HG03460 (cell line): ENCODE measurements at regions not wholly inside any gene's neighbourhood (a gene's known extent, or its start where the extent isn't known, plus 50 kb on each side); places are given as distances from the start of the nearest gene placed in this dataset.
"Not testable (repeated sequence)": the region's sequence is repeated elsewhere in the genome, so short reads cannot be mapped to it uniquely, and the experiment has no call there.

Experiments used
- ATAC-seq: cut with Tn5 transposase; IDR thresholded peaks from one replicate; pipeline ENCODE4 v1.9.1; 2021; ENCODE audit not compliant: unreplicated experiment

DNA sequence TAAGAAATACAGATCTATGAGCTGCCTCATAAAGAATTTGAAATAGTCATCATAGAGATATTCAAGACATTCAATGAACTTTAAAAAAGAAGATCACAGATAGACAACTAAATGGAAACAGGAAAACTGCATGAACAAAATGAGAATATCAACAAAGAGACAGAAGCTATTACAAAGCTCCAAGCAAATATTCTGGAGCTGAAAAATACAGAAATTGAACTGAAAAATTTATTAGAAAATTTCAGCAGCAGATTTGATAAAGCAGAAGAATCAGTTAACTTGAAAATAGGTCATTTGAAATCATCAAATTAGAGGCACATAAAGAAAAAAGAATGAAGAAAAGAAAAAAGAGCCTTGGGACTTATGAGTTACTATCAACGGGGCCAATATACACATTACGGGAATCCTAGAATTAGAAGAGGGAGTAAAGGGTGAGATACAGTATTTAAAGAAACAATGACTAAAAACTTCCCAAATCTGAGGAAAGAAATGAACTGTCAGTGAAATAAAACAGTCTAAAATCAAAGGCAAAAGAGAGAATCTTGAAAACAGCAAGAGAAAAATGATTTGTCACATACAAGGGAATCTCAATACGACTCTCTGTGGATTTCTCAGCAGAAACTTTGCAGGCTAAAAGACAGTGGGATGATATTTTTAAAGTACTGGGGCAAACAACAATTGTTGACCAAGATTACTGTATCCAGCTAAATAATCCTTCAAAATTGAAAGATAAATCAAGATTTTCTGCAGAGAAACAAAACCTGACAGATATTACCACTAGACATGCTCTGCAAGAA is 641.6 kb downstream of the ANKRD50 start:
- no peak for ATAC-seq

DNA sequence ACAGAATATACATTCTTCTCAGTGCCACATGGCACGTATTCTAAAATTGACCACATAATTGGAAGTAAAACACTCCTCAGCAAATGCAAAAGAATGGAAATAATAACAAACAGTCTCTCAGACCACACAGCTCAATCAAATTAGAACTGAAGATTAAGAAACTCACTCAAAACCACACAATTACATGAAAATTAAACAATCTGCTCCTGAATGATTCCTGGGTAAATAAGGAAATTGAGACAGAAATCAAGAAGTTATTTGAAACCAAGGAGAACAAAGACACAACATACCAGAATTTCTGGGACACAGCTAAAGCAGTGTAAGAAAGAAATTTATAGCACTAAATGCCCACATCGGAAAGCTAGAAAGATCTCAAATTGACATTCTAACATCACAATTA is 637.3 kb downstream of the ANKRD50 start:
- not testable (repeated sequence) for ATAC-seq

DNA sequence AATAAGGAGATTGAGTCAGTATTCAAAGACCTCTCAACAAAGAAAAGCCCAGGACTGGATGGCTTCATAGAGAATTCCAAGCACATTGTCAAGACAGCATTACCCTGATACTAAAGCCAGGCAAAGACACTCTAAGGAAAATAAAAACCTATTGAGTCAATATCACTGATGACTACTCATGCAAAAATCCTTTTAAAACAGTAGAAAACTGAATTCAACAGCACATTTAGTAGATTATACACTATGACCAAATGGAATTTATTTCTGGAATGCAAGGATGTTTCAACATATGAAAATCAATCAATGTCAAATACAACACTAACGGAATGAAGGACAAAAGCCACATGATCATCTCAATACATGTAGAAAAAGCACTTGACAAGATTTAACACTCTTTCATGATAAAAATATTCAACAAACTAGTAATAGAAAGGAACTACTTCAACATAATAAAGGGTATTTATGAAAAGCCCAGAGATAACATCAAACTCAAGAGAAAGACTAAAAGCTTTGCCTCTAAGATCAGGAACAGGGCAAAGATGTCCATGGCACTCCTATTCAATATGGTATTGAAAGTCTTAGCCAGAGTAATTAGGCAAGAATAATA is 633.3 kb downstream of the ANKRD50 start:
- ATAC-seq: no peak

DNA sequence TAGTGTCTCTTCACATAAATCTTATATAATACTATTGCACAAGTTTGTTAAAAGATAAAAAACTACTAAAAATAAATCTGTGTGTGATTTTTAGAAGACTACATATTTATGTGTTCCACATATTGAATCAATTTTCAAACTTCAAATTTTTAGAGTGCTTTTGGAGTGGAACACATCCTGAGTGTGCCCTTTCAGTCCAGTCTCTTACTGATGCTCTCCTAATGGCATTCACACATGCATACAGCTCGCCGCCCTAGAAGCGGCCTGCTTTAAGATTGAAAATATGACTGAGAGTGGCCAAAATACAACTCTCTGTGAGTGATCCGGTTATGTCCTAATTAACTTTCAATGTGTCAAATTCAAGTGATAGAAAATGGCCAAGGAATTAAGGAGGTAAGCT is 628.8 kb downstream of the ANKRD50 start:
- ATAC-seq: no peak

DNA sequence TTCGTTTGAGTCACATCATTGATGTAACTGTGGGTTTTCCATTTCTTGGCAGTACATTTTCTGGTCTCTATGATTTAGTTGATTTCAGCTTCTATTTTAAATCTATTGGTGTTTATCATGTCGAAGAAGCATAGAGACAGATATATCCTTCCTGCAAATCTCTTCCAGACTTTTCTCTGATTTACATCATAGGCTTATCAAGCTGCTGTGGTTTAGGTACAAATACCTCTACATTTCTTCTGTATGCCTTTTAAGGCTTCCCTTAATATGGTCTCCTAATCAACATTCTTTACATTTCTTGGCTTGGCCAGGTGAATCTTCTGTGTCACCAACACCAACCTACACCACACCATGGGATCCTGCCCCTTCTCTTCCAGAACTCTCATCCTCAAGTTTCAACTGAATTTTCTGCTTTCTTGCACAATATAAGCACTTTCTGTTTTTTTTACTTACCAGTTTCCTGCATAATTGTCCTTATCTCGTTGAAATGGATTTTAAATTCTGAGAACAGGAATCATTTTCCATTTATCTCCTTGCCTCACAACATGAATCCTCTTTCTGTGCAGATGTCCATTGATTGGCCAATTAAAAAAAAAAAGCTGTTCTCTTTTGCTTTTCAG is 626.9 kb downstream of the ANKRD50 start:
- ATAC-seq: no peak

DNA sequence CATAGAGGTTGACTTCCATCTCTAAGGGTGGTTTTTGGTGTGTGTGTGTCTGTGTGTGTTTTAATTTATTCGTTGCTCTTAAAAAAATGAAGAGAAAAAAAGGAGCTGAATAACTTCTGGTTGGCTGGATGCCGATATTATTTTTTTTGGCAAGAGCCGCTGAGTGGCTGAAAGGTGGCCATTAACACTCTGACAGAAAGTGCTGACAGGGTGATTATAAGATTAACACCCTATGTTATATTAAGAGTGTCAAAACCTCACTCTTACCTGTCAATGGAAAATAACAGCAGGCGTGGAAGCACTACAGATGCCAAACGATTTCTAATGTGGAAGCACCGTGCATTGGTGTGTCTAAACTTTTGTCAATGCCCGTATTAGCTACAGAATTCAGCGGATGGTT is 622.5 kb downstream of the ANKRD50 start:
- no peak for ATAC-seq

DNA sequence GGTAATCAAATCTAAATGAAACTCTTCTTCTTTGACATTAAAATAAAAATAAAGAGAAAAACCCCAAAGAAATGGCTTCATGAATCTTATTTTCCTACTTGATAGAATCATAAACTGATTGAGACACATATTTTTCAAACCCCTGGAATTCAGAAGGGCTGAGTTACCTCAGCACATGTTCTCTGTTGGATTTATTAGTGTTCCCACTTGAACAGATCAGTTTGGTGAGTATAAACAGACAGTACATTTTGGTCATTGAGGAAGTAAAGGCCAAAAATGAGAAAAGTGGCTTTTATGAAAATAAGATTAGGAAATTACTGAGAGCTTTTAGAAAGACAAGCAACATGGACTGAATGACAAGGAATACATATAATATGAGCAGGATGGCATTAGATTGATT is 620.4 kb downstream of the ANKRD50 start:
- ATAC-seq: no peak

DNA sequence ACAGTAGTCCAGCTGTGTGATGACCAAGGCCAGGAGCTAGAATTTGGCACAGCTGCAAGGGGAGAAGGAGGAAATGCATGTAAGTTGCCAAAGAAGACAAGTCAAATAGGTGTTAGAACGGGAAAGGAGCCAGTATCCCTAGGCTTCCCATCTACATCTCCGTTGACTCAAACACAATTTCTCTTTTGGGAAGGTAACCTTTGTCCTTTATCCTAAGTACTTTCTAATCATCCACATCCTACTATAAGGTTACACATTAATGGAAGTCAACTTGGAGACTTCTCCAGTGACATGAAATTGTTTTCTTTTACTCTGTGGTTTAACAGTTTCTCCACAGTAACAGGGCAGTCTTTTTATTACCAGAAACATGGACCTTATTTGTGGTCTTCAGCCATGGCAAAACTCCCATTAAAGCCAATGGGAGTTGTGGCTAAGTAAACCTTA is 620.0 kb downstream of the ANKRD50 start:
- ATAC-seq: no peak

DNA sequence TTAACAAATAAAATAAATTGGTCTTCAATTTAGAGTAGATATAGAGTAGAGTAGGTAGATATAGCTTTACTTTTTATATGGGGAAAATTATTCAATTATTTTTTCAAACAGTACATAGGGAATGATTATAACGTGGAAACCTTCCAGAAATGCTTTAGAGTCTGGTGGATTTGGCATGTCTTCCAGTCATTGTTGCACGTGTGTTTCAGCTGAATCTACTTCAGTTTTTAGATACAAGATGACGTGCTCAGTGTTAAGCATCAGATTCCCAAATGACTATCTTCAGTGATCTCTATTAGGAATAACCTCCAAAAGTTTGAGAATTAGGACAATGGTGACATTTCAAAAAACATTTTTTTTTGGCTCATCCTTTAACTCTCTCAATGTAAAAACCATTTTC is 616.9 kb downstream of the ANKRD50 start:
- ATAC-seq: no peak

DNA sequence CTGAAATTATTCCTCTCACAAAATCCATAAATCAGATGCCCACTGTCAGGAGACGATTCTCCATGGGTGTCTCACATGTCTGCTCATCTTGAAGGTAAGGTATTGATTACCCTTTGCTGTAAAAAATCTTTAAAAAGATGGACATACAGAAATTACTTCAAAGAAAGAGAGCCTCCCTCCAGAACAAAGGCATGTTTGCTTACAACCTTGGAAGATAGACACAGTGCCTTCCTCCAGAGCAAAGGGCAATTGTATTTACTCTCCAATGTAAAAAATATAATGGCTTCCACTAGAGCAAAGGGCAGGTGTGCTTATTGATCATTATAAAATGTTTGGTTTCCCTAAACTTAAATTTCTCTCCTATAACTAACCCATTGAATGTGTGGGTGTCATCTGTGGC is 616.2 kb downstream of the ANKRD50 start:
- ATAC-seq: no peak

DNA sequence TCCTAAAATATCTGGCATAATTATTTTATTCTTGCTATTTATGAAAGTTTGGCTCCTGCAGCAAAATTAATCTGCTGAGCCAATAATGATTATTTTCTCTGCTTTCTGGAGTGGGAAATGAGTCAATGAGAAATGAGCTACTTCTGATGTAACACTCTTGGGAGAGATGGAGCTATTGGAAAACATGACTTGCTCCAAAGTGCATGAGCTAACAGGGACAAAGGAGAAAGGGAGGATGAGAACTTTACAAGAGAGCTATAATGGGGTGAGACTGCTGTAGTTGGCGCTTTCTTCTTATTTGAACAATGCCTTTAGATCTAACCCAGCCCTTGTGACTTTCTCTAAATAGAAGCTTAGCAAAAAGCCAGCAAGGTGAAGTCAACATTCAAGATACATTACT is 615.1 kb downstream of the ANKRD50 start:
- no peak for ATAC-seq

DNA sequence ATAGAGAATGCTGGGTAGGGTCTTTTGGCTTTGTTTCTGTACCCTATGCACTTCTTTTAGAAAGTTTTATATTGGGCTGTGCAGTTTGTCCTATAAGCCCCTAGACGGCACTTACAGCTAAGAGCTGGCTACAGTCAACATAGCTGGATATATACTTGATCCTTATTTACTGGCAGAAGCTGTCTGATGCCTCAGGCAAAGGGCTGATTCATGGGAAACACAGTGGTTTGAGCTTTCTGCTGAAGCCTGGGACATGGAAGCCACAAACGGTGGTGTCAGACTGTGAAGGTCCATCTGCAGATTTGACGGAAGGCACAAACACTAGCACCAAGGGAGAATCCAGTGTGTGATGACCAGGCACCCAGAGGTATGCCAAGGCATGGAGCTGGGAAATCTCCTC is 608.4 kb downstream of the ANKRD50 start:
- ATAC-seq: no peak

DNA sequence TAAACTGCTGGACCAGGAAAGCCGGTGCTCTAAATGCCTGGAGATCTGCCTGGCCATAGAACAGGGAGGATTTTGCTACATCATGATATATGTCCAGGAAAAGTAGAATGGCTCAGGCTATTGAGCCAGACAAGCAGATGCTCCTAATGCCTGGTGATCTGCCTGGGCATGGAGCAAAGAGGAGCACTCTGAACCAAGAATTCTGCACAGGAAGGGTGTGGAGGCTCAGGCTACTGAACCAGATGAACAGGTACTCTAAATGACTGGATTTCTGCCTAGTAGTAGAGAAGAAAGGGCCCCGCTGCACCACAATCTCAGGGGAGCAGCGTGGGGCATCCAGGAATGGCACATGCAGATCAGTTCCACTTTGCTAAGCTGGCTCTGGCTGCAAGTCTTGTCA is 607.9 kb downstream of the ANKRD50 start:
- ATAC-seq: no peak

DNA sequence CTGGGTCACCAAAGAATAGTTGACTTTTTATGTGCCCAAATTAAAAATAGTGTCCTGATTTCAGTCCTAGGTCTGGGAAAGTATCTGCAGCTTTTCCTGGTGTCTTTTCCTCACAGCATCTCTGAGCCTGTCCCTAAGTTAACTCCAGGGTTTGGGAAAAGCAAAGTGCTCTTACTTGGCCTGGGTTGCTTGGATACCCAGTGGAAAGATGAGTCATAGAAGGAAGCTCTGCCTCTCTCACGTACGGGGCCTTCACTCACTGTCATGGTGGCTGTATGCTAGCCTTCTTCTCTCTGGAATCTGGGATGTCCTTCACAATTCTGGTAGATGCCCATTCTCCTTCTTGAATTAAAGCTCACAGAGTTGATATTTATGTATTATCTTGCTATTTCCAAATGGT is 607.3 kb downstream of the ANKRD50 start:
- no peak for ATAC-seq

DNA sequence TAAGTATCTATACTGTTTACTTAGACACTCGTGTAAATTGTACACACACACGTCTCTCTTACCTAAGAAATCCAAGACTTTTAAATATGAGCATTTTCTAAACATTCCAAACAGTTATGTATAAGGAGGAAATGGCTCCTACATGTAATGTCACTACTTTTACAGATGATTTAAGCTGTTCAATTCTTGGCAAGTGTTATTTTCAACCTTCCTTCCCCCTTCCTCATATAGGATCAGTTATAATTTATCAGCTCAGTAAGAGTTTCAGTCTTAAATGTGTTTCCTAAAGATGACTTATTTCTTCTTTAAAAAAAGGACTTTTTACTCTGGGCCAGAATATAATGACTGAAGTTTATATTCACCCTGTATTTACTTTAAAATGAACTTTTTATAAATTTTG is 601.1 kb downstream of the ANKRD50 start:
- no peak for ATAC-seq

DNA sequence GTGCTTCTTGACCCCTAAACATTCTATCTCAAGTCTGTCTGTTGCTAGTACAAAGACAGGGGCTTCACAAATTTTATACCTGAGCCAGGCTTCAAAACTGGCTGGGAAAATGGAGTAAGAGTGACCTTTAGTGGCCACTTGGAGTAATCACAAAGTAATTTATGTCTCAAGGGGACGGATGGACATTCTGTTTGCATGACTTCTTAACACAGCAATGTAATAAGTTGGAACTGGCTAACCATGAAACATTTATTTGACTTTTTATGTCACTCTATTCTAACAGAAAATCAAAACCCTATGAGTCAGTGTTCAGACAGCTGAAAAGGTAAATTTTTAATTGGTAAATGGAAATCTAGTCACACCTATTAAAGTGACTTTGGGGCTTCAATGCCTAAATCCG is 600.6 kb downstream of the ANKRD50 start:
- ATAC-seq: peak; percentile 64

DNA sequence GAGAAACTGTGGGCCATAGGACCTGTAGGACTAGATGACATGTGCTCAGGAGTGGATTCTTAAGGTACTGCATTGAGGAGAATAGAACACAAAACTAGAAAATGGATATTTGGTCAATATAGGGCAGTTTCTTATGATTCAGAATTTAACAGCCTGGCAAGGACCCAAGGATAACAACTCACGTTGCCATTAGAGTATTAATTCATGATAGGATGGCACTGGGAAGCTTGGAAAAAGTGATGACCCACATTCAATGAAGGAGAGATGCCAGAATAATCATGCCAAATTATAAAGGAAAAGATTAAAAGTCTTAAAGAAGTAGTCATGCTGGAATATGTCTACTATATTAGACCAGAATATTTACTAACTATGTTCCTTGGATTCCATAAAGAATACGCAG is 594.5 kb downstream of the ANKRD50 start:
- no peak for ATAC-seq

DNA sequence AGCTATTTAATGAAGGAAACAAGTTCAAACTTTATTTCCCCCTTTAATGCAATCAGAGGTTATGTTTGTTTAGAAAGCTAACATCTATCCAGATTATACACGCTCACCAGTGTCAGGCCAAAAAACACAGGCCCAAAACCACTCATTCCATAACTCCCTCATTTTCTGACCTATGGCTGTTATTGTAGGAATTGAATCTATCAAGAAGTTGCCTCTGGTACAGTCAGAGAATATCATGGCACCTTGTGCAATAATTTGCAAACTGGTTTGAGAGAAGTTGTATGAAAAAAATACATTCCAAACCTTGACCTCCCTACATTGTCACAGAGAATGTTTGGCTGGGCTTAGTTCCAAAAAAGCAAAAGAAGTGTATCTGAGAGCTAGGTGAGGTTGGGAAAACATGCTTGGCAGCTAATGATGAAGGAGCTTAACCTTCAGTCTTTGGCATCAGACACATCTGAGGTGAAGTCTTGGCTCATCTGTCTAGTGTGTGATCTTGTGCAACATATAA is 591.0 kb downstream of the ANKRD50 start:
- ATAC-seq: no peak

DNA sequence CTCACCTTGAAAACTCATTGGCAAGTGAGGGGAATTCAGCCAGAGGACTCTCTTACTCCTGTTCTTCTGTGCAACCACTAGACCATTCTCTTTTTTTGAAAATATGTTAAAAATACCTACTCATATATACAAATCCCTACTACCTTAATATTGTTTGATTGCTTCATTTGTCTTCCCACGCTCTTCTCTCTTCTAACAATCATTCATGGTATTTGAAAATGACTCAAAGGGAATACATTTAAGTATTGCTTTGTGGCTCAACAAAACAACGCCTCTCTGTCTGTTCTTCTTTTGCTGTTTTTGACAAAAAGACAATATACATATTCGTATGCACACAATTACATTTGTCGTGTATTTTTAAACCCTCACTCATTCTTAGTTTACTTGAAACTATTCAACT is 589.4 kb downstream of the ANKRD50 start:
- ATAC-seq: no peak

DNA sequence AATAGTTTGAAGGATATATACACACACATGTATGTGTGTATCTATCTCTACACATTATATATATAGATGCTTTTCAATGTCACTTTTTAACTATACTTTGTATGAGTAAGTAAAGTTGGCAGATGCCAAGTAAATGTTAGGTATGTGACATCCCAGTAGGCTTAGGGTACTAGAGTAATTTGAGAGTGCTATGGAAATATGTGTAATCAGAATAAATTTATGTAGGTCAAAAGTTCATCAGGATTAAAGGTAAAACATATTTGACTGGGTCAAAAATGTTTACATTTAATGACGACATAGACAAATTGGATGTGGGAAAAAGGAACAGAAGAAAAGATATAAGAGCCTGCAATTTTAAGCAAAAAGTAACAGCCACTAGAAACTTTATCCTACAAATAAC is 588.8 kb downstream of the ANKRD50 start:
- no peak for ATAC-seq

DNA sequence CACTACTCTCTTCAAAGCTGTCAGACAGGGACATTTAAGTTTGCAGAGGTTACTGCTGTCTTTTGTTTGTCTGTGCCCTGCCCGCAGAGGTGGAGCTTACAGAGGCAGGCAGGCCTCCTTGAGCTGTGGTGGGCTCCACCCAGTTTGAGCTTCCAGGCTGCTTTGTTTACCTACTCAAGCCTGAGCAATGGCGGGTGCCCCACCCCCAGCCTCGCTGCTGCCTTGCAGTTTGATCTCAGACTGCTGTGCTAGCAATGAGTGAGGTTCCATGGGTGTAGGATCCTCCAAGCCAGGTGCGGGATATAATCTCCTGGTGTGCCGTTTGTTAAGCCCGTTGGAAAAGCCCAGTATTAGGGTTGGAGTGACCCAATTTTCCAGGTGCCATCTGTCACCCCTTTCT is 581.2 kb downstream of the ANKRD50 start:
- not testable (repeated sequence) for ATAC-seq

DNA sequence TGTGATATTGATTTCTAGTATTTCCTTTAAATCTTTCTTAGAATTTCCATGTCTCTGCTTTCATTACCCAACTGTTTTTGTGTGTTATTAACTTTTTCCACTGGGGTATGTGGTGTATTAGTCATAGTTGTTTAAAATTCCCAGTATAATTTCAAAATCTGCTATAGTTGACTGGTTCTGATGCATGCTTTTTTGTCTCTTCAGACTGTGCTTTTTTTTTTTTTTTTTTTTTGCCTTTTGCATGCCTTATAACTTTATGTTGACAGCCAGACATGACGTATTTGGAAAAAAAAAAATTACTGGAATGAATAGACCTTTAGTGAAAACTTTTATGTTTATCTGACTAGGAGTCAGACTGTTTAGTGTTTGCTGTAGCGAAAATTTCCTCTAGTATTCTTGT is 580.4 kb downstream of the ANKRD50 start:
- no peak for ATAC-seq
